GM13976 (cell line): ENCODE measurements at regions not wholly inside any gene's neighbourhood (a gene's known extent, or its start where the extent isn't known, plus 50 kb on each side); places are given as distances from the start of the nearest gene placed in this dataset.
"Not testable (repeated sequence)": the region's sequence is repeated elsewhere in the genome, so short reads cannot be mapped to it uniquely, and the experiment has no call there.

Experiments
- DNase-seq: peaks from one replicate; pipeline ENCODE4 v3.0.0; 2012; ENCODE audit warnings: low spot score
- in situ Hi-C: fragments of 300-500 bp; cut with MboI; formaldehyde crosslinking; loops from one replicate; pipeline ENCODE4 v1.12.0; 2022; ENCODE audit warnings: low sequenced_read_pairs, mixed read lengths, inconsistent platforms; ENCODE audit not compliant: unreplicated experiment
- TF ChIP-seq, protein P1 (sequence below): IDR thresholded peaks from 2 replicates; pipeline ENCODE4 v1.5.1; 2012; ENCODE audit warnings: borderline replicate concordance, mild to moderate bottlenecking; ENCODE audit not compliant: insufficient read depth; ENCODE audit errors: extremely low read depth, missing control alignments, control extremely low read depth

DNA sequence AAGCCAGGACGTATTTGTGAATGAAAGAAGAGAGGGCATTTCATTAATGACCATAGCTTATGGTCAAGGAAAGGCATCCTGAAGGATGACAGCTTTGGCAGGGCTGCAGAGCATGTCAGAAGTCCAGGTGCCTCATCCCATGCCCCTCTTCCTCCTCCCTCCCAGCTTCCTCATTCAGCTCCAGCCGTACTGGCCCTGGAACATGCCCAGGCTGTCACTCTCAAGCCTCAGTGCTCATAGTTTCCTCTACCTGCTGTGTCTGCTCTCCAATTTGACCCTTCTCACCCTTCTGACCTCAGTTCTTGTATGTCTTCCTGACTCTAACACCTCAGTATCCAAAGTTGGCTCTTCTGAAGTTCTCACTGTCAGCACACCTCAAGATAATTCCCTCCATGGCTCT lies 695.8 kb upstream of the HS6ST1 start:
- TF ChIP-seq, protein P1, sequence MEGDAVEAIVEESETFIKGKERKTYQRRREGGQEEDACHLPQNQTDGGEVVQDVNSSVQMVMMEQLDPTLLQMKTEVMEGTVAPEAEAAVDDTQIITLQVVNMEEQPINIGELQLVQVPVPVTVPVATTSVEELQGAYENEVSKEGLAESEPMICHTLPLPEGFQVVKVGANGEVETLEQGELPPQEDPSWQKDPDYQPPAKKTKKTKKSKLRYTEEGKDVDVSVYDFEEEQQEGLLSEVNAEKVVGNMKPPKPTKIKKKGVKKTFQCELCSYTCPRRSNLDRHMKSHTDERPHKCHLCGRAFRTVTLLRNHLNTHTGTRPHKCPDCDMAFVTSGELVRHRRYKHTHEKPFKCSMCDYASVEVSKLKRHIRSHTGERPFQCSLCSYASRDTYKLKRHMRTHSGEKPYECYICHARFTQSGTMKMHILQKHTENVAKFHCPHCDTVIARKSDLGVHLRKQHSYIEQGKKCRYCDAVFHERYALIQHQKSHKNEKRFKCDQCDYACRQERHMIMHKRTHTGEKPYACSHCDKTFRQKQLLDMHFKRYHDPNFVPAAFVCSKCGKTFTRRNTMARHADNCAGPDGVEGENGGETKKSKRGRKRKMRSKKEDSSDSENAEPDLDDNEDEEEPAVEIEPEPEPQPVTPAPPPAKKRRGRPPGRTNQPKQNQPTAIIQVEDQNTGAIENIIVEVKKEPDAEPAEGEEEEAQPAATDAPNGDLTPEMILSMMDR, result no peak
- no peak for DNase-seq
- in situ Hi-C loops, result no loop called here

DNA sequence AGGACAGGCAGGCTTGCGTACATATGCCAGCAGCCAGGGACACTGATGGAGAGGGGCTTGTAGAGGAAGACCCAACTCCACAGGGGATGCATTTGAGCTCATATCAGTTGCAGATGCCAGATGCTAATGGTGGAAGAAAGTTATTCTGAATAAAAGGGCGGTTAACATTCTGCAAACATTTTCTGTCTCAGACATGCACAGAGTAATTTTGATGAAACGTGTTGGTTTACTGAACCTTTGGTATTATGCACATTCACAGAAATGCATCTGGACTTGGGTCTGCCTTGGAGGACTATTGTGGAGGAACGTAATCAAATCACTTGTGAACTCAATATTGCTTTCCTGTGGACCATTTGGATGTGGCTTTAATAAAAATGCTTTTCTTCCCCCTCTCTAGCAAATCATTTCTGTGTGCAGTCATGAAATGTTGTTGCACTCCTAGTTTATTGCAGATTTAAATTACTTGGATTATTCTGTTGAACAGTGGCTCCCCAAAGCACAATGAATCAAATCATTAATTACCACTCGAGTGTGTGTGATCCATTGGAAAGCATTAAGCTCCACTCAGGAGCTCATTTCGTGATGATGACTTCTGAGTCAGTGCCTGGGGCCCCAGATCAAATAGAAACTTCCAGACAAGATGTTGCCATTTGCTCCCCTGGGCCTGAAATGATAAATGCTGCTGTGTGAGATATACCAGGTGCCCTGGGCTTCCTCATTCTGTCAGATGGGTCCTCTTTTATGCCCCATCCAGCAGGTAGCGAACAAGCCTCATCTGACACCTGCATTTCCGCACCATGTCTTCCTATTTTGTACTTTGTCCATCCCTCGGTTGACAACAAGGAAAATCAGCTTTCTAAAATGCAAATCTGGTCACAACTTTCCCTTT lies 697.0 kb upstream of the HS6ST1 start:
- in situ Hi-C loops, result no loop called here
- TF ChIP-seq, protein P1, result no peak
- DNase-seq, result no peak

DNA sequence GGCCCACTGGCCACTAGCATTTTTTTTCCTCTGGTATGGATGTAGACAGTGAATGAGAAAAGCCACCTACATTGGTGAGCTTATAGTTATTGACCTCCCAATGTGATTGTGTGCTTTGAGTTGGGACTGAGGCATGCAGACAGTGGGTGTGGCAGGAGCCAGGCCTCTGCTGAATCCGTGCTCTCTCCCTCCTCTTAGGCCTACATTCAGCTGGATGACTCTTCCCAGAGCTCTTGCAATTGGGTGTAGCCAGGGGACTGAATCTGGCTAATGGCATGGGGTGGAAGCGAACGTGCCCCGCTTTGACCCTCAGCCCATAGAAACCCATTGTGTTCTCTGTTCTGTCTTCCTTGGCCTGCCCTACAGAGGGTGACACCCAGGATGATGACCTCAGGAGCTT lies 698.3 kb upstream of the HS6ST1 start:
- DNase-seq, result no peak
- TF ChIP-seq, protein P1, result no peak
- in situ Hi-C loops, result no loop called here

DNA sequence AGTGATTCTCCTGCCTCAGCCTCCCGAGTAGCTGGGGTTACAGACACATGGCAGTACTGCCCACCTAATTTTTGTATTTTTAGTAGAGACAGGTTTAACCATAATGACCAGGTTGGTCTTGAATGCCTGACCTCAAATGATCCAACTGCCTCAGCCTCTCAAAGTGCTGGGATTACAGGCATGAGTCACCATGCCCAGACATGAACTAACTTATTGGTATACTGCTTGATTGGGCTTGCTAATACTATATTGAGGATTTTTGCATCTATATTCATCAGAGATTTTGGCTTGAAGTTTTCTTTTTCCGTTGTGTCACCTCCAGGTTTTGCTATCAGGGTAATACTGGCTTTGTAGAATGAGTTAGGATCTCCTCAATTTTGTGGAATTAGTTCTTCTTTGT lies 706.1 kb upstream of the HS6ST1 start:
- DNase-seq, result no peak
- in situ Hi-C loops, result no loop called here
- TF ChIP-seq, protein P1, result no peak

DNA sequence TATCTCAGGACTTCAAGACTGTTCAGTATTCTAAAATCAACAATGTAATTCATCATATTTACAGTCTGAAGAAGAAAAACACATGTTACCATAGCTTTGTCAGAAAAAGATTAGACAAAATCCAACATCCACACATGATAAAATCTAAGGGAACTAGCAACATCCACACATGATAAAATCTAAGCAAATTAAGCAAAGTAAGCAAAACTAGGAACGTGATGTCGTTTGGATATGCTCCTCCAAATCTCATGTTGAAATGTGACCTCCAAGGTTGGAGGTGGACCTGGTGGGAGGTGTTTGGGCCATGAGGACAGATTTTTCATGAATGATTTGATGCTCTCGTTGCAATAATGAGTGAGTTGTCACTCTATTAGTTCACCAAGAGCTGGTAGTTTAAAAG lies 717.3 kb upstream of the HS6ST1 start:
- in situ Hi-C loops, result no loop called here
- no peak for DNase-seq
- TF ChIP-seq, protein P1, result no peak

DNA sequence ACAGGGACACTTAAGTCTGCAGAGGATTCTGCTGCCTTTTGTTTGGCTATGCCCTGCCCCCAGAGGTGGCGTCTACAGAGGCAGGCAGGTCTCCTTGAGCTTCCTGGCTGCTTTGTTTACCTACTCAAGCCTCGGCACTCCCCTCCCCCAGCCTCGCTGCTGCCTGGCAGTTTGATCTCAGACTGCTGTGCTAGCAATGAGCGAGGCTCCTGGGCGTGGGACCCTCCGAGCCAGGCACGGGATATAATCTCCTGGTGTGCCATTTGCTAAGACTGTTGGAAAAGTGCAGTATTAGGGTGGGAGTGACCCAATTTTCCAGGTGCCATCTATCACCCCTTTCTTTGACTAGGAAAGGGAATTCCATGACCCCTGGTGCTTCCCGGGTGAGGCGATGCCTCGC lies 725.0 kb upstream of the HS6ST1 start:
- DNase-seq, in situ Hi-C loops: not testable (repeated sequence)

DNA sequence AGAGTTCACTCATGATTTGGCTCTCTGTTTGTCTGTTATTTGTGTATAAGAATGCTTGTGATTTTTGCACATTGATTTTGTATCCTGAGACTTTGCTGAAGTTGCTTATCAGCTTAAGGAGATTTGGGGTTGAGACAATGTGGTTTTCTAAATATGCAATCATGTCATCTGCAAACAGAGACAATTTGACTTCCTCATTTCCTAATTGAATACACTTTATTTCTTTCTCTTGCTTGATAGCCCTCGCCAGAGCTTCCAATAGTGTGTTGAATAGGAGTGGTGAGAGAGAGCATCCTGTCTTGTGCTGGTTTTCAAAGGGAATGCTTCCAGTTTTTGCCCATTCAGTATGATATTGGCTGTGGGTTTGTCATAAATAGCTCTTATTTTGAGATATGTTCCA lies 727.8 kb upstream of the HS6ST1 start:
- DNase-seq, in situ Hi-C loops: not testable (repeated sequence)
